Esophagus squamous epithelium (tissue), 4 donors: ENCODE measurements at regions not wholly inside any gene's neighbourhood (a gene's known extent, or its start where the extent isn't known, plus 50 kb on each side); places are given as distances from the start of the nearest gene placed in this dataset.

Experiments
- CTCF ChIP-seq, 6 experiments: fragments of 450-650 bp in 4 of 6; fragments of 200-600 bp in 2 of 6; sonication (generic) in 2 of 6; IDR thresholded peaks; one replicate each; pipeline ENCODE4 v1.5.1; 2016 to 2019; ENCODE audit warnings: antibody characterized with exemption in 6 of 6, mild to moderate bottlenecking in 4 of 6, moderate library complexity in 4 of 6
- POLR2A ChIP-seq, 4 donors: fragments of 450-650 bp; IDR thresholded peaks; one replicate each; pipeline ENCODE4 v1.6.1; 2017; ENCODE audit warnings: antibody characterized with exemption in 4 of 4, mild to moderate bottlenecking in 4 of 4, moderate library complexity in 3 of 4

- TF ChIP-seq CTCF (IDR thresholded peaks at IDR 0.05): no peak
- TF ChIP-seq POLR2A (IDR thresholded peaks at IDR 0.05): no peak
These were observed 133.0 kb upstream of the C1QTNF7 start for GRCh38 chr4:15294832-15295231.
